Lower lobe of right lung (tissue), 2 donors: ENCODE measurements at regions not wholly inside any gene's neighbourhood (a gene's known extent, or its start where the extent isn't known, plus 50 kb on each side); places are given as distances from the start of the nearest gene placed in this dataset.

Experiments used
- ATAC-seq, 2 donors: fragments of 200-7000 bp; cut with Tn5 transposase; one replicate each; pipeline ENCODE4 v1.9.1; 2020 to 2022; ENCODE audit warnings: mild to moderate bottlenecking in 2 of 2, moderate library complexity in 2 of 2
- DNase-seq: peaks from one replicate; pipeline ENCODE4 v3.0.0-alpha.2; 2020
- H3K27ac ChIP-seq: fragments of 200-600 bp; one replicate; pipeline ENCODE4 v1.8.0; 2022
- H3K27me3 ChIP-seq: fragments of 200-600 bp; one replicate; pipeline ENCODE4 v1.8.0; 2022; ENCODE audit warnings: low read depth
- H3K36me3 ChIP-seq: fragments of 200-600 bp; one replicate; pipeline ENCODE4 v1.8.0; 2022; ENCODE audit warnings: mild to moderate bottlenecking
- H3K4me1 ChIP-seq: fragments of 200-600 bp; one replicate; pipeline ENCODE4 v1.8.0; 2022
- H3K4me3 ChIP-seq: fragments of 200-600 bp; one replicate; pipeline ENCODE4 v1.8.0; 2022; ENCODE audit warnings: mild to moderate bottlenecking
- H3K9me3 ChIP-seq: fragments of 200-600 bp; one replicate; pipeline ENCODE4 v1.8.0; 2022
- CTCF ChIP-seq: fragments of 200-600 bp; IDR thresholded peaks from one replicate; pipeline ENCODE4 v1.8.0; 2022; ENCODE audit warnings: antibody characterized with exemption, mild to moderate bottlenecking
- intact Hi-C: fragments of 100-400 bp; cut with DNase I; formaldehyde crosslinking; loops from one replicate; pipeline ENCODE4 v1.11.0; 2022
- donor health status: DM: no; HTN: yes; CAD: no; lungs with severe emphysema.

GRCh38 chrX:42695800-42696358 is 82.1 kb downstream of the PPP1R2C start:
- Histone ChIP-seq H3K27ac (no peak overlapping the region), H3K36me3 (no peaks in the 10 kb centered on the region), H3K4me1 (no peaks in the 10 kb centered on the region), H3K27me3 (no peaks in the 10 kb centered on the region), H3K9me3 (no peaks in the 10 kb centered on the region), H3K4me3 (no peak overlapping the region)
- intact Hi-C loops = no loop called here
- DNase-seq = no peak
- ATAC-seq = peak; percentile 62 to 85
- no peak for TF ChIP-seq CTCF

- Histone ChIP-seq H3K9me3 (no peaks in the 10 kb centered on the region), H3K4me3 (no peak overlapping the region), H3K27ac (no peak overlapping the region), H3K4me1 (no peaks in the 10 kb centered on the region), H3K36me3 (no peaks in the 10 kb centered on the region), H3K27me3 (no peaks in the 10 kb centered on the region)
- TF ChIP-seq CTCF = no peak
- ATAC-seq (no peak), DNase-seq (no peak)
- intact Hi-C loops = no loop called here
Measured at GRCh38 chrX:42694260-42694815, 83.6 kb downstream of the PPP1R2C start.

GRCh38 chrX:42691196-42691595 is 86.8 kb downstream of the PPP1R2C start:
- Histone ChIP-seq H3K27ac (no peak overlapping the region), H3K4me3 (no peak overlapping the region), H3K36me3 (no peaks in the 10 kb centered on the region), H3K27me3 (no peaks in the 10 kb centered on the region), H3K9me3 (no peaks in the 10 kb centered on the region), H3K4me1 (no peaks in the 10 kb centered on the region)
- intact Hi-C loops = no loop called here
- DNase-seq (no peak), ATAC-seq (no peak)
- no peak for TF ChIP-seq CTCF

- Histone ChIP-seq H3K27me3 (no peaks in the 10 kb centered on the region), H3K9me3 (no peaks in the 10 kb centered on the region), H3K27ac (no peak overlapping the region), H3K36me3 (no peaks in the 10 kb centered on the region), H3K4me1 (no peaks in the 10 kb centered on the region), H3K4me3 (no peak overlapping the region)
- no peak for DNase-seq
- no peak for TF ChIP-seq CTCF
- intact Hi-C loops = no loop called here
- ATAC-seq = no peak
Measured at GRCh38 chrX:42686706-42687105, 91.3 kb downstream of the PPP1R2C start.

- Histone ChIP-seq H3K27ac (no peak overlapping the region), H3K27me3 (no peaks in the 10 kb centered on the region), H3K36me3 (no peaks in the 10 kb centered on the region), H3K4me1 (no peaks in the 10 kb centered on the region), H3K9me3 (no peaks in the 10 kb centered on the region), H3K4me3 (no peak overlapping the region)
- TF ChIP-seq CTCF = no peak
- DNase-seq (no peak), ATAC-seq (no peak)
- intact Hi-C loops = no loop called here
Measured at GRCh38 chrX:42686296-42686695, 91.7 kb downstream of the PPP1R2C start.
